Smooth muscle cell (in vitro differentiated cells): ENCODE measurements at regions not wholly inside any gene's neighbourhood (a gene's known extent, or its start where the extent isn't known, plus 50 kb on each side); places are given as distances from the start of the nearest gene placed in this dataset.

Experiments used
- DNase-seq: peaks from one replicate; lab custom pipeline; 2025; ENCODE audit not compliant: unreplicated experiment; lab: John Stamatoyannopoulos, UW
- H2AFZ ChIP-seq: fragments of 200-600 bp; sonication (generic); 2 replicates; pipeline ENCODE4 v1.6.0; 2016; ENCODE audit warnings: antibody characterized with exemption, low read depth, mild to moderate bottlenecking
- H3F3A ChIP-seq: fragments of 200-600 bp; sonication (generic); 2 replicates; pipeline ENCODE4 v1.6.0; 2017; ENCODE audit warnings: antibody characterized with exemption, low read depth
- H3K27ac ChIP-seq: fragments of 200-600 bp; sonication (generic); 2 replicates; pipeline ENCODE4 v1.5.1; 2016; ENCODE audit warnings: low read depth, mild to moderate bottlenecking
- H3K27me3 ChIP-seq: fragments of 200-600 bp; sonication (generic); 2 replicates; pipeline ENCODE4 v1.6.1; 2016; ENCODE audit warnings: low read depth, mild to moderate bottlenecking
- H3K36me3 ChIP-seq: fragments of 200-600 bp; sonication (generic); 2 replicates; pipeline ENCODE4 v1.5.1; 2016; ENCODE audit warnings: low read depth
- H3K4me1 ChIP-seq: fragments of 200-600 bp; sonication (generic); 2 replicates; pipeline ENCODE4 v1.5.1; 2016; ENCODE audit warnings: low read depth
- H3K4me2 ChIP-seq: fragments of 200-600 bp; sonication (generic); 2 replicates; pipeline ENCODE4 v1.6.0; 2016; ENCODE audit warnings: mild to moderate bottlenecking
- H3K4me3 ChIP-seq: fragments of 200-600 bp; sonication (generic); 2 replicates; pipeline ENCODE4 v1.5.1; 2016; ENCODE audit warnings: mild to moderate bottlenecking
- H3K79me2 ChIP-seq: fragments of 200-600 bp; sonication (generic); 2 replicates; pipeline ENCODE4 v1.6.0; 2016; ENCODE audit warnings: low read depth, mild to moderate bottlenecking
- H3K9ac ChIP-seq: fragments of 200-600 bp; sonication (generic); 2 replicates; pipeline ENCODE4 v1.6.0; 2016; ENCODE audit warnings: low read depth
- H3K9me3 ChIP-seq: fragments of 200-600 bp; sonication (generic); replicated peaks from 2 replicates; pipeline ENCODE4 v1.5.1; 2016; ENCODE audit warnings: low read depth
- H4K20me1 ChIP-seq: fragments of 200-600 bp; sonication (generic); 2 replicates; pipeline ENCODE4 v1.6.0; 2016; ENCODE audit warnings: low read depth
- WGBS: methylation state at CpG from one replicate; pipeline ENCODE4 v1.1.7; 2016; ENCODE audit warnings: low lambda C conversion rate; 5-methylcytosine and 5-hydroxymethylcytosine counted together
- TF ChIP-seq, protein P1 (sequence below): fragments of 200-600 bp; sonication (generic); IDR thresholded peaks from 2 replicates; pipeline ENCODE4 v1.5.1; 2017; ENCODE audit warnings: borderline replicate concordance, mild to moderate bottlenecking, antibody characterized with exemption; ENCODE audit not compliant: insufficient read depth, poor library complexity, severe bottlenecking

- DNase-seq, result no peak
- no peak overlapping the region for H3K4me2 ChIP-seq
- TF ChIP-seq, protein P1, sequence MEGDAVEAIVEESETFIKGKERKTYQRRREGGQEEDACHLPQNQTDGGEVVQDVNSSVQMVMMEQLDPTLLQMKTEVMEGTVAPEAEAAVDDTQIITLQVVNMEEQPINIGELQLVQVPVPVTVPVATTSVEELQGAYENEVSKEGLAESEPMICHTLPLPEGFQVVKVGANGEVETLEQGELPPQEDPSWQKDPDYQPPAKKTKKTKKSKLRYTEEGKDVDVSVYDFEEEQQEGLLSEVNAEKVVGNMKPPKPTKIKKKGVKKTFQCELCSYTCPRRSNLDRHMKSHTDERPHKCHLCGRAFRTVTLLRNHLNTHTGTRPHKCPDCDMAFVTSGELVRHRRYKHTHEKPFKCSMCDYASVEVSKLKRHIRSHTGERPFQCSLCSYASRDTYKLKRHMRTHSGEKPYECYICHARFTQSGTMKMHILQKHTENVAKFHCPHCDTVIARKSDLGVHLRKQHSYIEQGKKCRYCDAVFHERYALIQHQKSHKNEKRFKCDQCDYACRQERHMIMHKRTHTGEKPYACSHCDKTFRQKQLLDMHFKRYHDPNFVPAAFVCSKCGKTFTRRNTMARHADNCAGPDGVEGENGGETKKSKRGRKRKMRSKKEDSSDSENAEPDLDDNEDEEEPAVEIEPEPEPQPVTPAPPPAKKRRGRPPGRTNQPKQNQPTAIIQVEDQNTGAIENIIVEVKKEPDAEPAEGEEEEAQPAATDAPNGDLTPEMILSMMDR, result no peak
- H3K4me3 ChIP-seq, result no peak overlapping the region
- H3K9ac ChIP-seq, result no peak overlapping the region
- H3K36me3 ChIP-seq, result no peaks in the 10 kb centered on the region
- H3K27me3 ChIP-seq, result no peaks in the 10 kb centered on the region
- no peaks in the 10 kb centered on the region for H3K9me3 ChIP-seq
- H4K20me1 ChIP-seq, result peaks cover 100% of the 10 kb centered on the region
- 94% methylated on average over 2 of the region's 2 CpGs for WGBS
- H2AFZ ChIP-seq, result no peak overlapping the region
- peaks cover 100% of the 10 kb centered on the region for H3K79me2 ChIP-seq
- peaks cover 3% of the 10 kb centered on the region for H3F3A ChIP-seq
- no peak overlapping the region for H3K27ac ChIP-seq
- H3K4me1 ChIP-seq, result peaks cover 19% of the 10 kb centered on the region
Observed at GRCh38 chr3:72388644-72389043, 459.6 kb downstream of the SHQ1 start.

GRCh38 chr3:72388117-72388516 is 460.1 kb downstream of the SHQ1 start:
- no peaks in the 10 kb centered on the region for H3K27me3 ChIP-seq
- peaks cover 3% of the 10 kb centered on the region for H3F3A ChIP-seq
- TF ChIP-seq, protein P1, result no peak
- H3K79me2 ChIP-seq, result peaks cover 100% of the 10 kb centered on the region
- 83% methylated on average over 4 of the region's 4 CpGs for WGBS
- peaks cover 19% of the 10 kb centered on the region for H3K4me1 ChIP-seq
- H3K27ac ChIP-seq, result no peak overlapping the region
- no peak for DNase-seq
- no peak overlapping the region for H2AFZ ChIP-seq
- no peaks in the 10 kb centered on the region for H3K36me3 ChIP-seq
- no peak overlapping the region for H3K4me2 ChIP-seq
- no peak overlapping the region for H3K9ac ChIP-seq
- H3K4me3 ChIP-seq, result no peak overlapping the region
- H4K20me1 ChIP-seq, result peaks cover 100% of the 10 kb centered on the region
- H3K9me3 ChIP-seq, result no peaks in the 10 kb centered on the region

DNA sequence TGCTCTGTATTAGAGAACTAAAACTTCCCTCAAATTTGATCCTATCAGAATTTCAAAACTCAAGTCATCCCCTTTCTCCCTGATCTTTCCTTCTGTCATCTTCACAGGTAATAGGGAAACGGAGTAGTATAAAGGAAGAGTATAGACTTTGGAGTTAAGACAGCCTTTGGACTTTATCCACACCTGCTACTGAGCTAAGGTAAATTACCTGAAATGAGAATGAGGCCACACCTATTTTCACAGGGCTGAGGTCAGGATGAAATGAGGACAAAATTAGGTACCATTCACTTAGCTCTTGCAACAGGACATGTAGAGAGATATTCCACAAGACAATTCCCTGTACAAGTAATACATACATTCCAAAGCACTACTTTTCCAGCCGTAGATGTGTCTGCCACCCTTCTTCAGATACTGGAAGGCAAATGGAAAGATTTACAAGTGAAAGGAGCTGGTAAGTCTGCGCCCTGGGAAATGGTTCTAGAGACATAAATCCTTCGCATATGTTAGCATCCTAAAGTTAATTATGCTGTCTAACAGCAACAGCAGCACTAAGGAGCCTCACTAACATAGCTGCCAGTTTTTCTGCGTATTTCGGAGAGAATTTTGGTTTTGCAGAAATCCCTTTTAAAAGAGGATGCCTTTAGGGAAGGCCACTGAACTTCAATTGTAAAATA is 461.8 kb downstream of the SHQ1 start:
- H4K20me1 ChIP-seq, result peaks cover 100% of the 10 kb centered on the region
- H3K36me3 ChIP-seq, result no peaks in the 10 kb centered on the region
- no peaks in the 10 kb centered on the region for H3K9me3 ChIP-seq
- H3K79me2 ChIP-seq, result peaks cover 100% of the 10 kb centered on the region
- H3K4me3 ChIP-seq, result no peak overlapping the region
- TF ChIP-seq, protein P1, result no peak
- H2AFZ ChIP-seq, result no peak overlapping the region
- H3K9ac ChIP-seq, result no peak overlapping the region
- H3K27me3 ChIP-seq, result no peaks in the 10 kb centered on the region
- no peak overlapping the region for H3K4me2 ChIP-seq
- DNase-seq, result no peak
- peaks cover 3% of the 10 kb centered on the region for H3F3A ChIP-seq
- peaks cover 18% of the 10 kb centered on the region for H3K4me1 ChIP-seq
- 65% methylated on average over 6 of the region's 6 CpGs for WGBS
- no peak overlapping the region for H3K27ac ChIP-seq

DNA sequence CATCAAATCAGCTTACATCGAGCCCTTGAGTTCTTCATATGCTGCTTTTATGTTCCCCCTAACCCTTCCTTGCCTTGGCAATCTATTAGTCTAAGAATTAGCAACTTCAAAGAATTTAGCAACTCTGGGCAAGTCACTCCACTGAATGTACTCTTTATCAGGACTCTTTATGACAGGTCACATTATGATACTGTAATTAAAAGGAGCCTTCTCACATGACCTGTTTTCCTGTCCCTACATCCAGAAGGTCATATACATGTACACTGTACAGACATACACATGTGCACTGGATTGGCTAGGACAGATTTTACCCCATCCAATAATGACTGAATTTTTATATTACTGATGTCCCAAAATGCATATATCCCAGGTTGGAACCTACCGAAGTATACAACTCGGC is 463.1 kb downstream of the SHQ1 start:
- H3K36me3 ChIP-seq, result no peaks in the 10 kb centered on the region
- H3K79me2 ChIP-seq, result peaks cover 100% of the 10 kb centered on the region
- no peaks in the 10 kb centered on the region for H3K9me3 ChIP-seq
- H3F3A ChIP-seq, result peaks cover 3% of the 10 kb centered on the region
- H3K27ac ChIP-seq, result no peak overlapping the region
- no peaks in the 10 kb centered on the region for H3K27me3 ChIP-seq
- H3K9ac ChIP-seq, result no peak overlapping the region
- DNase-seq, result no peak
- no peak overlapping the region for H3K4me3 ChIP-seq
- WGBS, result 89% methylated on average over 3 of the region's 3 CpGs
- peaks cover 100% of the 10 kb centered on the region for H4K20me1 ChIP-seq
- H3K4me1 ChIP-seq, result peaks cover 11% of the 10 kb centered on the region
- H3K4me2 ChIP-seq, result no peak overlapping the region
- TF ChIP-seq, protein P1, result no peak
- no peak overlapping the region for H2AFZ ChIP-seq
